ENCODE measurements at regions not wholly inside any gene's neighbourhood (a gene's known extent, or its start where the extent isn't known, plus 50 kb on each side); places are given as distances from the start of the nearest gene placed in this dataset.

DNA sequence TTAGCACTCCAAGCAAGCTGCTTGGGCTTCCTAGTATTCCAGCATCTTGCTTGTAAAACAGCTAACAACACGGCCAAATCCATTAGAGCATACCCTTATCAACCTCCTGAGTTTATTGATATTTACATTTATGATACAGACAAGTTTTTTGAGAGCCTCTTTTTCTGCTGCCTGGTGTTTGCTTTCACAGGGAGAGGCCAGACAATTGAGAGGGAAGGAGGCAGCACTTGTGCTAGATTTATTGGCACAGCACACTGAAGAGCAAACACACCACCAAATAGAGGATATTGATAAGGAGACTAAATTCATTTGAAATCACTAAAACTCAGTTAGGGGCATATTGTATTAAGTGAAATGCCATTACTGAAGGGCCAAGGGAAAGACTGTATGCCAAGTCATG, 1142.3 kb upstream of the FANCL start:
- no peak for FAIRE-seq
- TF ChIP-seq SAP30 (IDR thresholded peaks at IDR 0.05; ENCODE audit: insufficient read depth, insufficient replicate concordance, low read length): no peak
- no peak for TF ChIP-seq MAFK (IDR thresholded peaks at IDR 0.05; ENCODE audit: low read depth, low read length)
- TF ChIP-seq TEAD4 (IDR thresholded peaks at IDR 0.05; ENCODE audit: low read depth, low read length): no peak
- TF ChIP-seq CEBPB (IDR thresholded peaks at IDR 0.05; ENCODE audit: low read depth, low read length): no peak
- no peak for TF ChIP-seq RXRA (IDR thresholded peaks at IDR 0.05; ENCODE audit: insufficient read depth, low read depth, low read length)
- no peak for TF ChIP-seq BRCA1 (IDR thresholded peaks at IDR 0.05; ENCODE audit: low read depth, low read length)
- no peak for TF ChIP-seq PHF8 (conservative IDR thresholded peaks at IDR 0.05; ENCODE audit: low read depth, low read length)
- no peak for TF ChIP-seq BACH1 (IDR thresholded peaks at IDR 0.05; ENCODE audit: low read length)
- no peak for TF ChIP-seq GTF2F1 (IDR thresholded peaks at IDR 0.05; ENCODE audit: borderline replicate concordance, low read depth, low read length)
- no peak for TF ChIP-seq EZH2 (IDR thresholded peaks at IDR 0.05; ENCODE audit: low read depth, low read length, severe bottlenecking)
- no peak for TF ChIP-seq KDM4A (IDR thresholded peaks at IDR 0.05; ENCODE audit: low read depth, low read length, severe bottlenecking)

More for the DNA sequence above, 1142.3 kb upstream of the FANCL start:
- 85% methylated on average over 1 of the region's 1 CpG; no CpG with 5 or more reads in 1 of the 2 experiments for WGBS, 2 experiments (ENCODE audit: extremely low coverage in 1 of 2, insufficient coverage in 1 of 2, insufficient read length in 1 of 2, insufficient replicate concordance in 2 of 2, low coverage in 1 of 2, low lambda C conversion rate in 2 of 2, missing lambda C conversion rate in 1 of 2)
- no peak overlapping the region for H3K4me3 ChIP-seq (ENCODE audit: extremely low read depth in 1 of 4, insufficient read depth in 2 of 4, low read depth in 3 of 4, low read length in 4 of 4)
- H4K91ac ChIP-seq (replicated peaks; ENCODE audit: insufficient read length, low read length): no peak overlapping the region
- CTCF ChIA-PET (ENCODE audit: partially characterized antibody): no interaction called here
- no peak overlapping the region for H4K8ac ChIP-seq (ENCODE audit: extremely low read depth, insufficient read depth, low read length)
- no peaks in the 10 kb centered on the region for H3K23me2 ChIP-seq (ENCODE audit: low read depth, low read length)
- no peak overlapping the region for H2BK5ac ChIP-seq (ENCODE audit: low read depth, low read length)
- H3K79me2 ChIP-seq (ENCODE audit: control insufficient read depth in 1 of 2, insufficient read depth in 2 of 2, low read length in 2 of 2): no peaks in the 10 kb centered on the region
- no peak overlapping the region for H2AFZ ChIP-seq (ENCODE audit: low read length)
- H2BK120ac ChIP-seq (replicated peaks; ENCODE audit: low read depth, low read length): no peak overlapping the region
- no peak overlapping the region for H3K18ac ChIP-seq (ENCODE audit: extremely low read depth, low read length)
- H3K27me3 ChIP-seq (replicated peaks in 1 of 4; ENCODE audit: control insufficient read depth in 3 of 4, extremely low read depth in 1 of 4, insufficient read depth in 3 of 4, low read length in 3 of 4): no peaks in the 10 kb centered on the region
- H3K27ac ChIP-seq (ENCODE audit: low read depth, low read length): no peak overlapping the region
- H2BK20ac ChIP-seq (ENCODE audit: low read length): no peak overlapping the region
- H3K14ac ChIP-seq (ENCODE audit: insufficient read length): no peak overlapping the region
- H2AK5ac ChIP-seq (ENCODE audit: low read depth, low read length): no peak overlapping the region
- H3K56ac ChIP-seq (replicated peaks; ENCODE audit: insufficient read length, low read depth, low read length): no peak overlapping the region
- no peaks in the 10 kb centered on the region for H3K79me1 ChIP-seq (ENCODE audit: low read depth, low read length)
- H3K36me3 ChIP-seq (ENCODE audit: control insufficient read depth in 2 of 4, insufficient read depth in 4 of 4, low read length in 3 of 4): no peaks in the 10 kb centered on the region
- H4K20me1 ChIP-seq (replicated peaks in 1 of 2; ENCODE audit: control insufficient read depth in 1 of 2, insufficient read depth in 2 of 2, low read length in 2 of 2): no peaks in the 10 kb centered on the region
- no peak overlapping the region for H2BK15ac ChIP-seq (ENCODE audit: low read length)
- no peaks in the 10 kb centered on the region for H3K4me1 ChIP-seq (replicated peaks in 1 of 4; ENCODE audit: control insufficient read depth in 3 of 4, insufficient read depth in 4 of 4, low read length in 3 of 4)
- H3K4me2 ChIP-seq (ENCODE audit: insufficient read depth in 1 of 2, low read depth in 2 of 2, low read length in 2 of 2): no peak overlapping the region
- no peak overlapping the region for H4K5ac ChIP-seq (ENCODE audit: insufficient read length, low read depth, low read length)
- no peak overlapping the region for H2BK12ac ChIP-seq (ENCODE audit: low read depth, low read length)
- no peak overlapping the region for H3K23ac ChIP-seq (ENCODE audit: insufficient read length)
- no peak for DNase-seq (ENCODE audit: low read depth in 1 of 2, low spot score in 2 of 2)
- no peaks in the 10 kb centered on the region for H3K9me3 ChIP-seq (ENCODE audit: insufficient read depth in 2 of 2, low read depth in 1 of 2, low read length in 1 of 2)
- POLR2A ChIA-PET (ENCODE audit: partially characterized antibody): no interaction called here
- H3K9ac ChIP-seq (replicated peaks in 1 of 4; ENCODE audit: extremely low read depth in 1 of 4, low read depth in 3 of 4, low read length in 3 of 4): no peak overlapping the region
- H3K4ac ChIP-seq (replicated peaks; ENCODE audit: insufficient read length, low read depth, low read length): no peak overlapping the region
